HFF-Myc (cell line): ENCODE measurements at regions not wholly inside any gene's neighbourhood (a gene's known extent, or its start where the extent isn't known, plus 50 kb on each side); places are given as distances from the start of the nearest gene placed in this dataset.

Experiments used
- DNase-seq: peaks from one replicate; pipeline ENCODE4 v3.0.0-alpha.2; 2011; ENCODE audit warnings: low read depth; ENCODE audit errors: extremely low read depth
- H3K4me3 ChIP-seq: replicated peaks from 2 replicates; pipeline ENCODE4 v1.5.1; 2011; ENCODE audit warnings: low read depth, mild to moderate bottlenecking, control low read depth, low read length
- CTCF ChIP-seq: IDR thresholded peaks from 2 replicates; pipeline ENCODE4 v1.5.1; 2012; ENCODE audit warnings: mild to moderate bottlenecking, low read depth, low read length, control low read depth; ENCODE audit errors: missing control alignments

- no peak overlapping the region for H3K4me3 ChIP-seq
- no peak for TF ChIP-seq CTCF
- no peak for DNase-seq
Measured at GRCh38 chr1:201660931-201661822, 122.2 kb downstream of the NAV1 start.

- no peak for DNase-seq
- TF ChIP-seq CTCF, result no peak
- no peak overlapping the region for H3K4me3 ChIP-seq
Measured at GRCh38 chr1:201661823-201662359, 123.0 kb downstream of the NAV1 start.

- DNase-seq, result no peak
- no peak overlapping the region for H3K4me3 ChIP-seq
- TF ChIP-seq CTCF, result no peak
Measured at GRCh38 chr1:201662646-201663045, 123.7 kb downstream of the NAV1 start.

- TF ChIP-seq CTCF, result no peak
- no peak for DNase-seq
- H3K4me3 ChIP-seq, result no peak overlapping the region
Measured at GRCh38 chr1:201663491-201664113, 124.7 kb downstream of the NAV1 start.

GRCh38 chr1:201665036-201665435 is 126.1 kb downstream of the NAV1 start:
- no peak overlapping the region for H3K4me3 ChIP-seq
- TF ChIP-seq CTCF, result no peak
- no peak for DNase-seq

GRCh38 chr1:201666102-201666501 is 127.2 kb downstream of the NAV1 start:
- no peak for DNase-seq
- no peak overlapping the region for H3K4me3 ChIP-seq
- no peak for TF ChIP-seq CTCF
